ENCODE measurements at regions not wholly inside any gene's neighbourhood (a gene's known extent, or its start where the extent isn't known, plus 50 kb on each side); places are given as distances from the start of the nearest gene placed in this dataset.

- TF ChIP-seq TERF1 (CRISPR knock-in tag; IDR thresholded peaks at IDR 0.05): no peak
Measured at GRCh38 chr21:41666641-41667081, 100.2 kb downstream of the RIPK4 start (continued).

GRCh38 chr21:41665766-41666595, 100.9 kb downstream of the RIPK4 start:
- Histone ChIP-seq H3K79me2 (ENCODE audit: insufficient read depth, low read length) (no peaks in the 10 kb centered on the region), H3K27ac (ENCODE audit: extremely low read length, insufficient read depth, low read length) (no peak overlapping the region), H3K4me2 (ENCODE audit: low read depth, low read length) (no peak overlapping the region), H3K36me3 (replicated peaks in 1 of 2; ENCODE audit: control insufficient read depth in 1 of 2, insufficient read depth in 2 of 2, low read length in 2 of 2) (no peaks in the 10 kb centered on the region), H3K4me3 (replicated peaks in 1 of 3; ENCODE audit: insufficient read depth in 1 of 3, low read depth in 2 of 3, low read length in 3 of 3) (no peak overlapping the region), H3K9ac (ENCODE audit: insufficient read depth, low read depth, low read length) (no peak overlapping the region), H3K9me3 (ENCODE audit: low read length) (no peaks in the 10 kb centered on the region), H3K4me1 (ENCODE audit: insufficient read depth, low read length) (peaks cover 24% of the 10 kb centered on the region), H4K20me1 (ENCODE audit: insufficient read depth, low read length) (no peaks in the 10 kb centered on the region), H3K27me3 (ENCODE audit: control insufficient read depth in 1 of 2, insufficient read depth in 2 of 2, low read length in 2 of 2) (peaks cover 2 to 37% of the 10 kb centered on the region in 2 experiments; a peak in 4 of 5 replicates), H2AFZ (ENCODE audit: low read length) (no peak overlapping the region)
- intact Hi-C loops (cut with micrococcal nuclease; ENCODE audit: unreplicated experiment): loop anchor here (2.0 kb wide), 1 partner anchor 151 kb away; no protein-coding TSS in a partner anchor
- no TSS peak for BruUV-seq (replicated peaks)
- TF ChIP-seq ZC3H13 (CRISPR knock-in tag; IDR thresholded peaks at IDR 0.05) (no peak), MNT (IDR thresholded peaks at IDR 0.05) (peak; percentile 93), ZBTB10 (CRISPR knock-in tag; IDR thresholded peaks at IDR 0.05; ENCODE audit: borderline replicate concordance) (no peak), THAP8 (CRISPR knock-in tag; IDR thresholded peaks at IDR 0.05; ENCODE audit: borderline replicate concordance) (no peak)
- POLR2A ChIA-PET: interaction anchor here (1.1 kb wide), 1 partner anchor 12 kb away, joined by 4 read pairs; no protein-coding TSS in a partner anchor
- no peak for DNase-seq (ENCODE audit: low spot score)
- 39% methylated on average over 8 of the region's 16 CpGs for WGBS (ENCODE audit: low lambda C conversion rate)
- no peak for FAIRE-seq
- ATAC-seq: no peak
- CTCF ChIA-PET (ENCODE audit: low intra/inter-chr PET ratio, low total read pairs): no interaction called here
- in situ Hi-C loops (cut with HindIII; ENCODE audit: extremely low pct_ligation_motif_present, low pct_unique_long_range_greater_than_20kb): loop anchor here (5.0 kb wide), 1 partner anchor 101 kb away; the partner anchor contains the start of gene RIPK4

Data from HepG2 (cell line).